Rectal smooth muscle tissue (tissue), 1 donor: ENCODE measurements at regions not wholly inside any gene's neighbourhood (a gene's known extent, or its start where the extent isn't known, plus 50 kb on each side); places are given as distances from the start of the nearest gene placed in this dataset.
"Not testable (repeated sequence)": the region's sequence is repeated elsewhere in the genome, so short reads cannot be mapped to it uniquely, and the experiment has no call there.

Experiments used
- H3K27ac ChIP-seq: one replicate; pipeline ENCODE4 v1.7.0; 2013; ENCODE audit warnings: low read depth, low read length, inconsistent platforms
- H3K27me3 ChIP-seq: one replicate; pipeline ENCODE4 v1.7.0; 2013; ENCODE audit warnings: low read length; ENCODE audit not compliant: control insufficient read depth, insufficient read depth
- H3K36me3 ChIP-seq: one replicate; pipeline ENCODE4 v1.7.0; 2013; ENCODE audit warnings: low read length; ENCODE audit not compliant: control insufficient read depth, insufficient read depth
- H3K4me1 ChIP-seq: one replicate; pipeline ENCODE4 v1.7.0; 2013; ENCODE audit warnings: low read length; ENCODE audit not compliant: control insufficient read depth, insufficient read depth
- H3K4me3 ChIP-seq: one replicate; pipeline ENCODE4 v1.7.0; 2013; ENCODE audit warnings: low read length
- H3K9ac ChIP-seq: one replicate; pipeline ENCODE4 v1.7.0; 2013; ENCODE audit warnings: low read length

GRCh38 chr9:81830431-81830830 lies 97.8 kb upstream of the SPATA31D4 start:
- H3K27ac ChIP-seq = peak overlapping the region; percentile 33
- H3K9ac ChIP-seq, H3K27me3 ChIP-seq, H3K36me3 ChIP-seq, H3K4me1 ChIP-seq, H3K4me3 ChIP-seq: not testable (repeated sequence)

- H3K36me3 ChIP-seq = no peaks in the 10 kb centered on the region
- H3K27me3 ChIP-seq = no peaks in the 10 kb centered on the region
- H3K27ac ChIP-seq = peak overlapping the region; percentile 67
- H3K9ac ChIP-seq = no peak overlapping the region
- H3K4me3 ChIP-seq = no peak overlapping the region
- H3K4me1 ChIP-seq = peaks cover 3% of the 10 kb centered on the region
These were observed 95.5 kb upstream of the SPATA31D4 start for GRCh38 chr9:81832571-81833285.

- H3K27me3 ChIP-seq = no peaks in the 10 kb centered on the region
These were observed 94.5 kb upstream of the SPATA31D4 start for GRCh38 chr9:81833563-81834345.

GRCh38 chr9:81841333-81841732 lies 86.9 kb upstream of the SPATA31D4 start:
- H3K4me3 ChIP-seq = no peak overlapping the region
- H3K36me3 ChIP-seq = no peaks in the 10 kb centered on the region
- no peaks in the 10 kb centered on the region for H3K4me1 ChIP-seq
- H3K9ac ChIP-seq = no peak overlapping the region
- no peak overlapping the region for H3K27ac ChIP-seq
- H3K27me3 ChIP-seq = no peaks in the 10 kb centered on the region

More at GRCh38 chr9:81833563-81834345, 94.5 kb upstream of the SPATA31D4 start:
- peaks cover 3% of the 10 kb centered on the region for H3K4me1 ChIP-seq
- no peak overlapping the region for H3K4me3 ChIP-seq
- H3K27ac ChIP-seq = peak overlapping the region; percentile 75
- H3K36me3 ChIP-seq = no peaks in the 10 kb centered on the region
- H3K9ac ChIP-seq = no peak overlapping the region

GRCh38 chr9:81844131-81844567 lies 84.1 kb upstream of the SPATA31D4 start:
- Histone ChIP-seq H3K27me3 (no peaks in the 10 kb centered on the region), H3K4me3 (no peak overlapping the region), H3K4me1 (peaks cover 3% of the 10 kb centered on the region), H3K9ac (no peak overlapping the region), H3K27ac (no peak overlapping the region), H3K36me3 (no peaks in the 10 kb centered on the region)

GRCh38 chr9:81847181-81847915 lies 80.9 kb upstream of the SPATA31D4 start:
- Histone ChIP-seq H3K27me3 (no peaks in the 10 kb centered on the region), H3K9ac (no peak overlapping the region), H3K4me1 (peaks cover 7% of the 10 kb centered on the region), H3K4me3 (no peak overlapping the region), H3K27ac (no peak overlapping the region), H3K36me3 (no peaks in the 10 kb centered on the region)

GRCh38 chr9:81848472-81848871 lies 79.8 kb upstream of the SPATA31D4 start:
- H3K4me3 ChIP-seq = no peak overlapping the region
- peaks cover 7% of the 10 kb centered on the region for H3K4me1 ChIP-seq
- H3K36me3 ChIP-seq = no peaks in the 10 kb centered on the region
- no peaks in the 10 kb centered on the region for H3K27me3 ChIP-seq
- no peak overlapping the region for H3K9ac ChIP-seq
- H3K27ac ChIP-seq = no peak overlapping the region

- Histone ChIP-seq H3K4me1 (peaks cover 7% of the 10 kb centered on the region), H3K4me3 (no peak overlapping the region), H3K27ac (no peak overlapping the region), H3K36me3 (no peaks in the 10 kb centered on the region), H3K9ac (no peak overlapping the region), H3K27me3 (no peaks in the 10 kb centered on the region)
These were observed 78.5 kb upstream of the SPATA31D4 start for GRCh38 chr9:81849631-81850259.

- Histone ChIP-seq H3K4me1 (peaks cover 7% of the 10 kb centered on the region), H3K27me3 (no peaks in the 10 kb centered on the region), H3K4me3 (no peak overlapping the region), H3K27ac (no peak overlapping the region), H3K9ac (no peak overlapping the region), H3K36me3 (no peaks in the 10 kb centered on the region)
These were observed 77.5 kb upstream of the SPATA31D4 start for GRCh38 chr9:81850724-81851123.

- Histone ChIP-seq H3K4me3 (no peak overlapping the region), H3K27ac (no peak overlapping the region)
These were observed 76.9 kb upstream of the SPATA31D4 start for GRCh38 chr9:81851340-81851739.

GRCh38 chr9:81852820-81853219 lies 75.4 kb upstream of the SPATA31D4 start:
- Histone ChIP-seq H3K27me3 (no peaks in the 10 kb centered on the region), H3K4me3 (no peak overlapping the region), H3K4me1 (peaks cover 7% of the 10 kb centered on the region), H3K27ac (no peak overlapping the region), H3K36me3 (no peaks in the 10 kb centered on the region), H3K9ac (no peak overlapping the region)

More at GRCh38 chr9:81851340-81851739, 76.9 kb upstream of the SPATA31D4 start:
- Histone ChIP-seq H3K9ac (no peak overlapping the region), H3K4me1 (peaks cover 7% of the 10 kb centered on the region), H3K36me3 (no peaks in the 10 kb centered on the region), H3K27me3 (no peaks in the 10 kb centered on the region)

- Histone ChIP-seq H3K4me3 (no peak overlapping the region), H3K9ac (no peak overlapping the region), H3K27me3 (no peaks in the 10 kb centered on the region), H3K4me1 (peaks cover 4% of the 10 kb centered on the region), H3K27ac (no peak overlapping the region), H3K36me3 (no peaks in the 10 kb centered on the region)
These were observed 72.7 kb upstream of the SPATA31D4 start for GRCh38 chr9:81855538-81855937.
